ENCODE measurements at regions not wholly inside any gene's neighbourhood (a gene's known extent, or its start where the extent isn't known, plus 50 kb on each side); places are given as distances from the start of the nearest gene placed in this dataset.
"Not testable (repeated sequence)": the region's sequence is repeated elsewhere in the genome, so short reads cannot be mapped to it uniquely, and the experiment has no call there.

DNA sequence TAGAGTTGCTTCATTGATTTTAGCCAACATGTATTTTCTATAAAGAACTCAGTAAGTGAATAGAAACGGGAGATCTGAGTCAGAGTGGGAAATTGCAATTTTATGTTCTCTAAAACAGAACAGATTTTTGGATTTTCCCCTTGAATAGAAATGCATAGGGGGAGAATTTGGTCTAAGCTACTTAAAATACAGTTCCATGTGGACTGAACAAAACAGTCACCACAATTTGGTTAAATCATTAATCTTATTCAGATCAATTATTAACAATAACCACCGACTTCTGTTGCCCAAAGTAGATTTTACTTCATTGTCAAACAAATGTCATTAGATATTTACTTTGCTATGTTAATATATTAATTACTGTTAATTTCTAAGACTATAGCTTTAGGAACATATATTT is 107.7 kb downstream of the SCG2 start:
- Histone ChIP-seq H3K9me2 (replicated peaks; ENCODE audit: low read length) (no peaks in the 10 kb centered on the region), H3K79me2 (ENCODE audit: low read length) (no peaks in the 10 kb centered on the region), H3F3A (ENCODE audit: low read length, unreplicated experiment) (no peaks in the 10 kb centered on the region), H2AFZ (ENCODE audit: low read length) (no peak overlapping the region), H3K9ac (ENCODE audit: low read length) (no peak overlapping the region), H3K27me3 (ENCODE audit: low read length) (no peaks in the 10 kb centered on the region), H3K4me3 (ENCODE audit: low read length) (no peak overlapping the region), H4K20me1 (ENCODE audit: low read length) (no peaks in the 10 kb centered on the region), H3K27ac (ENCODE audit: low read length) (no peak overlapping the region), H3K4me2 (ENCODE audit: low read length) (no peak overlapping the region), H3K4me1 (ENCODE audit: insufficient read depth, low read length) (no peaks in the 10 kb centered on the region), H3K9me3 (ENCODE audit: low read length) (no peaks in the 10 kb centered on the region), H3K36me3 (ENCODE audit: low read depth, low read length) (no peaks in the 10 kb centered on the region)
- intact Hi-C loops (cut with micrococcal nuclease): no loop called here
- no peak for DNase-seq
- ATAC-seq: no peak
- no TSS peak for BruUV-seq (replicated peaks)
- ChIA-PET CTCF (no interaction called here), POLR2A (ENCODE audit: unreplicated experiment) (no interaction called here)
- TF ChIP-seq EZH2phosphoT487 (IDR thresholded peaks at IDR 0.05; ENCODE audit: borderline replicate concordance, low read length): no peak
- TF ChIP-seq EZH2 (IDR thresholded peaks at IDR 0.05; ENCODE audit: low read length, unreplicated experiment): no peak
- no peak for TF ChIP-seq CTCF (conservative IDR thresholded peaks at IDR 0.05; ENCODE audit: low read depth, low read length)

GRCh38 chr2:223494942-223495341 is 107.2 kb downstream of the SCG2 start:
- Histone ChIP-seq H4K20me1 (ENCODE audit: low read length) (no peaks in the 10 kb centered on the region), H2AFZ (ENCODE audit: low read length) (no peak overlapping the region), H3K9ac (ENCODE audit: low read length) (no peak overlapping the region), H3K27me3 (ENCODE audit: low read length) (no peaks in the 10 kb centered on the region), H3K79me2 (ENCODE audit: low read length) (no peaks in the 10 kb centered on the region), H3K36me3 (ENCODE audit: low read depth, low read length) (no peaks in the 10 kb centered on the region), H3K9me2 (replicated peaks; ENCODE audit: low read length) (no peaks in the 10 kb centered on the region), H3F3A (ENCODE audit: low read length, unreplicated experiment) (no peaks in the 10 kb centered on the region), H3K4me3 (ENCODE audit: low read length) (no peak overlapping the region), H3K4me2 (ENCODE audit: low read length) (no peak overlapping the region), H3K4me1 (ENCODE audit: insufficient read depth, low read length) (no peaks in the 10 kb centered on the region), H3K9me3 (ENCODE audit: low read length) (no peaks in the 10 kb centered on the region), H3K27ac (ENCODE audit: low read length) (no peak overlapping the region)
- no peak for DNase-seq
- CTCF ChIA-PET: no interaction called here
- no TSS peak for BruUV-seq (replicated peaks)
- no peak for TF ChIP-seq EZH2 (IDR thresholded peaks at IDR 0.05; ENCODE audit: low read length, unreplicated experiment)
- TF ChIP-seq CTCF (conservative IDR thresholded peaks at IDR 0.05; ENCODE audit: low read depth, low read length): no peak
- TF ChIP-seq EZH2phosphoT487 (IDR thresholded peaks at IDR 0.05; ENCODE audit: borderline replicate concordance, low read length): no peak
- intact Hi-C loops (cut with micrococcal nuclease): loop anchor here (5.0 kb wide), 1 partner anchor 52 kb away; no protein-coding TSS in a partner anchor
- no peak for ATAC-seq
- POLR2A ChIA-PET (ENCODE audit: unreplicated experiment): no interaction called here

DNA sequence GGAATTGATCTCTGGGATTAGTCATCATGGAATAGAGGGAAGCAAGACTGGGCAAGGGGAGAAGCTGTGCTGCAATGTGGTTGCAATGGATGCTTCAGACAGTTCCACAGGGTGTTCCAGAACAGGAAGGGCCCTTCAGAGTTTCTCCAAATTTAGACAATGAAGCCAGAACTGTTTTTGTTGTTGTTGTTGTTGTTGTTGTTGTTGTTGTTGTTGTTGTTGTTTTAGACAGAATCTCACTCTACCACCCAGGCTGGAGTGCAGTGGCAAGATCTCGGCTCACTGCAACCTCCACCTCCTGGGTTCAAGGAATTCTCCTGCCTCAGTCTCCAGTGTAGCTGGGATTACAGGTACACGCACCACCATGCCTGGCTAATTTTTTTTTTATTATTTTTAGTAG is 105.3 kb downstream of the SCG2 start:
- H3K79me2 ChIP-seq (ENCODE audit: low read length); H3K9ac ChIP-seq (ENCODE audit: low read length); CTCF ChIA-PET; H4K20me1 ChIP-seq (ENCODE audit: low read length); BruUV-seq (replicated peaks); DNase-seq; ATAC-seq; H3K36me3 ChIP-seq (ENCODE audit: low read depth, low read length); H3K4me1 ChIP-seq (ENCODE audit: insufficient read depth, low read length); H3K9me2 ChIP-seq (replicated peaks; ENCODE audit: low read length); H3K27me3 ChIP-seq (ENCODE audit: low read length); H3F3A ChIP-seq (ENCODE audit: low read length, unreplicated experiment); H3K27ac ChIP-seq (ENCODE audit: low read length); H2AFZ ChIP-seq (ENCODE audit: low read length); POLR2A ChIA-PET (ENCODE audit: unreplicated experiment); H3K4me3 ChIP-seq (ENCODE audit: low read length); H3K9me3 ChIP-seq (ENCODE audit: low read length); H3K4me2 ChIP-seq (ENCODE audit: low read length): not testable (repeated sequence)
- intact Hi-C loops (cut with micrococcal nuclease): loop anchor here (5.0 kb wide), 1 partner anchor 50 kb away; no protein-coding TSS in a partner anchor

All from PC-3 (cell line).